Stomach smooth muscle (tissue), 2 donors: ENCODE measurements at regions not wholly inside any gene's neighbourhood (a gene's known extent, or its start where the extent isn't known, plus 50 kb on each side); places are given as distances from the start of the nearest gene placed in this dataset.

Experiments used
- H3K27ac ChIP-seq: one replicate; pipeline ENCODE4 v1.7.0; 2013; ENCODE audit warnings: mild to moderate bottlenecking, low read length, inconsistent platforms
- H3K27me3 ChIP-seq, 2 donors: one replicate each; pipeline ENCODE4 v1.7.0; 2013; ENCODE audit warnings: low read length in 2 of 2; ENCODE audit not compliant: insufficient read depth in 2 of 2, control insufficient read depth in 1 of 2
- H3K36me3 ChIP-seq, 2 donors: one replicate each; pipeline ENCODE4 v1.7.0; 2013; ENCODE audit warnings: low read length in 2 of 2; ENCODE audit not compliant: control insufficient read depth in 2 of 2, insufficient read depth in 2 of 2
- H3K4me1 ChIP-seq: one replicate; pipeline ENCODE4 v1.7.0; 2013; ENCODE audit warnings: low read length; ENCODE audit not compliant: control insufficient read depth, insufficient read depth
- H3K4me3 ChIP-seq, 2 donors: one replicate each; pipeline ENCODE4 v1.7.0; 2013; ENCODE audit warnings: low read length in 2 of 2
- H3K9ac ChIP-seq, 2 donors: one replicate each; pipeline ENCODE4 v1.7.0; 2013; ENCODE audit warnings: low read length in 2 of 2, mild to moderate bottlenecking in 1 of 2
- H3K9me3 ChIP-seq, 2 donors: one replicate each; pipeline ENCODE4 v1.7.0; 2013; ENCODE audit warnings: low read length in 2 of 2; ENCODE audit not compliant: control insufficient read depth in 2 of 2
- donor health status: healthy.
- donor health status: Pancreatic carcinoma.

DNA sequence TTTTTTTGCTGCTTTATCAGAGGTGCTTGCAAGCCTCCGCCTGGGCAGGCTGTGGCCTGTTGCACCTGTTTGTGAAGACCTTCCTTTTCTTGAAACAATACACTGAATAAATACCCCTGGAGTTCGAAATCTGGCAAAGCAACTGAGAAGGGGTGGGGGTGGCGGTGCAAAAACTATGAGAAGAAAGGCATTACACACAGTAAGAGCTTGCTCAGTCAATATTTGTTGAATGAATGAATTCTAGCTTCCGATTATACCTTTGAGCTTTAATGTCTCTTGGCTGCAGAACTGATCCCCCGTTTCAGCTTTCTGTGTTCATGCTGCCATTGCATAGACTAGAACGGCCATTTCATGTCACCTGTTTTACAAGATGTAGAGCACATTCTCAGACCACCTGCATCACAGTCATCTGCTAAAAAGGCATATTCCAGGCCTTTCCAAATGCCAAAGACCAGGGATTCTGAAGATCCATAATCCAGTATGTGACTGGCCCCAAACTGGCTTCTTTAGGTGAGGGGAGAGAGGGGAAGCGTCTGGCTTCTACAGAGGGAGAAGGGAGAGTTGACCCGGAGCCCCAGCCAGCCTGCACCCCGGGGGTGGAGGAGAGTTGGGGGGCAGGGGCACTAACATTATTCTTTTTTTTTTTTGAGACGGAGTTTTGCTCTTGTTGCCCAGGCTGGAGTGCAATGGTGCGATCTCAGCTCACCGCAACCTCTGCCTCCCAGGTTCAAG, 111.5 kb downstream of the ETS2 start:
- H3K27me3 ChIP-seq = no peaks in the 10 kb centered on the region
- H3K9me3 ChIP-seq = no peaks in the 10 kb centered on the region
- peaks cover 32% of the 10 kb centered on the region for H3K4me1 ChIP-seq
- no peaks in the 10 kb centered on the region for H3K36me3 ChIP-seq
- no peak overlapping the region for H3K27ac ChIP-seq
- no peak overlapping the region for H3K4me3 ChIP-seq
- no peak overlapping the region for H3K9ac ChIP-seq

DNA sequence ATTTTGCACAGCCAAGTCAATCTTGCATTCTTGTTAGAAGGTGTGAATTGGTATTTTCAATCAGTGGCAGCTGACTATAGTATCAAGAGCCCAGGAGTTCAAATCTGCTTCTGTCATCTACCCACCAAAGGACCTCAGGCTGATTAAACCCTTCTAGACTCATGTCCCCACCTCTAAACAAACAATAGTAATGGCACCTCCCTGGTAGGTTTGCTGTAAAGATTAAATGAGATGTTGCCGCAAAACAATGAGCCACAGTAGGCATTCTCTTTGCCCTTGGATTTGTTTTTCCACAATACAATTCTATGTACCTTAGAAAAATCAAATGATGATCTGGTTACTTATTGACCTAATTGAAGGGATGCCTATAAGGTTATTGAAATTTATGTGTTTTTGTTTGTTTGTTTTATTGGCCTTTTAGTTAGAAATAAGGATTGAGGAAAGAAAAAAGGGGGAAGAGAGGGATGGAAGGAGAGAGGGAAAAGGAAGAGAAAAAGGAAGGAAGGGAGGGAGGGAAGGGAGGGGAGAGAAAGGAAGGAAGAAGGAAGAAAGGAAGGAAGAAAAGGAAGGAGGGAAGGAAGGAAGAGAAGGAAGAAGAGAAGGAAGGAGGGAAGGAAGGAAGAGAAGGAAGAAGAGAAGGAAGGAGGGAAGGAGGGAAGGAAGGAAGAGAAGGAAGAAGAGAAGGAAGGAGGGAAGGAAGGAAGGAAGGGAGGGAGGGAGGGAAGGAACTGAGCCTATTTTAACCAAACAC, 110.7 kb downstream of the ETS2 start:
- Histone ChIP-seq H3K9ac (no peak overlapping the region), H3K9me3 (no peaks in the 10 kb centered on the region), H3K36me3 (no peaks in the 10 kb centered on the region), H3K4me1 (peaks cover 27% of the 10 kb centered on the region), H3K4me3 (no peak overlapping the region), H3K27ac (no peak overlapping the region), H3K27me3 (no peaks in the 10 kb centered on the region)

DNA sequence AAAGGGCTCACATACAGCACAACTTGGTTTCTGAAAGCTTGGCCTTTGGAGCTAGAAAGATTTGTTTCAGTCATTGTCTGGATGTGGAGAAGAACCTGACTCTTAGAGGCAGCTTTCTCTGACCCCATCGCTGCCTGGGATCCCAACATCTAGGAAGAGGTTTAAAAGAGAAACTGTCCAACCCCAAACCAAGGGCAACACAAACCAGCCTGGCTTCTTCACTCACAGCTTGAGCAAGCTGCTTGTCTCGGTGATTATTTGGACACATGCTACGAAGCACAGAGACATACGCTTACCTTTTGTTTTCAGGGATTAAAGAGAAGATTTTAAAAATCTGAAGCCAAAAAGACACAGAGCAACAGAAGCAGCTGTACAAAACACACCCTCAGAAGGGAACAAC, 109.8 kb downstream of the ETS2 start:
- Histone ChIP-seq H3K9me3 (no peaks in the 10 kb centered on the region), H3K27me3 (no peaks in the 10 kb centered on the region), H3K4me1 (peaks cover 26% of the 10 kb centered on the region), H3K4me3 (no peak overlapping the region), H3K9ac (no peak overlapping the region), H3K27ac (no peak overlapping the region), H3K36me3 (no peaks in the 10 kb centered on the region)

DNA sequence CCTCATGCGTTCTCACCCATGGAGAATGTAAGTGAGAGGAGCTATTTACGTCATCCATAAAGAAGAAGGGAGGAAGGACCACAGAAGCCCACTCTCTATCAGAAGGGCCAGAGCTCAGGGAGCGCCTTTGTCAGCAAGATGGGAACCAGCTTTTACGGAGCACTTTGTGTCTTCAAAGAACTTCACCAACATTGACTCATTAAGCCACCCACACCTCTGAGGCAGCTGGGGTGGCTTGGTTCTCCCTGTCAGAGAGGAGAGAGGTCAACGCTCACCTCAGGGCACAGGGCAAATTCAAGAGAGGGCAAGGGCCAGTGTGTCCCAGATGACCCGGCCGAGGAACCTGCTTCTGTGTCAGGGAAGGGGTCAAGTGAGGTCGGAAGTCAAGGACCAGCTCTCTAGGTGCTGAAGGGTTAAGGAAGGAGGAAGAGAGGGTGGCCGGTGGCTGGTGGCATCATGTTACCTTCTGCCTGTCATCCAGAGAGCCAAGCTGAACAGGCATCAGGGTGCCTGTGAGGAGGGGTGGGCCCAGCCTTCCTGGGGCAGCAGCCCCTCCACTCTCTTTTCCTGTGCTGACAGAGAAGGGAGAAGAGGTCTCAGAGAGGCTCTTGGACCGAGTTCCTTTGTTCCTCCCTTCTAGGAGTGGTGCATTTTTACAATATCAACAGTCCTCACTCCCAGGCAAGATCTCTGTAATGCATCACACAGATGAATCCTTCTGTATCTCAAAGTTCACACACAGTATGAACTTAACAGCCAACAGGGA, 109.0 kb downstream of the ETS2 start:
- peak overlapping the region in 1 of 2 donors; percentile 29 for H3K9ac ChIP-seq
- peak overlapping the region; percentile 79 for H3K27ac ChIP-seq
- peaks cover 25% of the 10 kb centered on the region for H3K4me1 ChIP-seq

DNA sequence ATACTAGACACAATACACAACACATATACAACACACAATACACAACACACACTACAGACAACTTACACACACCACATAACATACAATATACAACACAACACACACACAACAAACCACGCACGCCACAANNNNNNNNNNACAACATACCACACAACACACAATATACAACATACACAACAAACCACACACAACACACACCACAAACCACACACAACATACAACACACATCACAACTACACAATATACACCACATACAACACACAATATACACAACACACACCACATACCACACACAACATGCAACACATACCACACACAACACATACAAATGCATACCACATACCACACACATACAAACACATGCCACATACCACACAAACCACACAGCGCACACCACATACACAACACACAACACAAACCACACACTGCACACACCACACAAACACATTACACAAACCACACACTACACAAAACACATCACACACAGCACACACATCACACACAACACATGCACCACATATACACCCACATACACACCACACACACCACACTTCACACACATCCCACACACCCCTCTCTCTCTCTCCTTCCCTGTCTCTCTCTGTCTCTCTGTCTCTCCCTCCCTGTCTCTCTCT, 108.3 kb downstream of the ETS2 start:
- Histone ChIP-seq H3K4me3 (no peak overlapping the region), H3K36me3 (no peaks in the 10 kb centered on the region), H3K9ac (peak overlapping the region; percentile 42 to 44), H3K27ac (peak overlapping the region; percentile 79), H3K4me1 (peaks cover 25% of the 10 kb centered on the region), H3K9me3 (no peaks in the 10 kb centered on the region), H3K27me3 (no peaks in the 10 kb centered on the region)

More for the DNA sequence above, 109.0 kb downstream of the ETS2 start:
- no peaks in the 10 kb centered on the region for H3K36me3 ChIP-seq
- no peak overlapping the region for H3K4me3 ChIP-seq
- no peaks in the 10 kb centered on the region for H3K27me3 ChIP-seq
- no peaks in the 10 kb centered on the region for H3K9me3 ChIP-seq

DNA sequence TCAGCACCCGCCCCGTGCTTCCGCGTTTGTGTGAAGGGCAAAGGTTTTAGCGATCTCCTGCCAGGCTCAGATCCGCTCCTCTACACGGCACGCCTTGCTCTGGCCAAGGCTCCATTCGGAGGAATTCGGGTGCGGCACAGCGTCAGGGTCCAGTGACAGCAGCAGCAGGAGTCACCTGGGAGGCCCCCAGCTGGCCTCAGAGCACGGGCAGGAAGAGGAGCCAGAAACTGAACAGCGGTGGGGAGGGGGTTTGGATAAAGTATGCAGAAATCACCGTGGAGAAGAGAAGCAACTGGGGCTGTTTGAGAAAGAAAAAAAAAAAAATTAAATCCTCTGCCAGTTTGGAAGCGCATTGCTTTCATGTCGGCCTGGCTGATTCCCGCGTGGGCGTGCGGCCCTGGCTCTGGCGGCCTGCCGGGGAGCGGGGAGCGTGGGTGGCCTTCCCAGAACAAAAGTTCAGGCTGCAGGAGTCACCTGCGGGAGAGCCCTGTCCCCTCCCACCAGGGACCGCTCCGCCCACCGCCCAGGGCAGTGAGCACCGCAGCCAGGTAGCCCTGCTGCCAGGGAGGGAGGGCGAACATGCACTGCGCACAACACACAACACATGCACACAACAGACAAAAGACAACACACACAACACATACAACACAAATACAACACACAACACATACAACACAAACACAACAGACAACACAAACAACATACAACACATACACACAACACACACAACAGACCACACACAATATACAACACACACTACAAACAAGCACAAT, 107.6 kb downstream of the ETS2 start:
- H3K36me3 ChIP-seq = no peaks in the 10 kb centered on the region
- no peaks in the 10 kb centered on the region for H3K9me3 ChIP-seq
- H3K9ac ChIP-seq = peak overlapping the region; percentile 42 to 52
- H3K27me3 ChIP-seq = no peaks in the 10 kb centered on the region
- H3K27ac ChIP-seq = peak overlapping the region; percentile 79
- H3K4me1 ChIP-seq = peaks cover 25% of the 10 kb centered on the region
- H3K4me3 ChIP-seq = peak overlapping the region; percentile 31 to 60

DNA sequence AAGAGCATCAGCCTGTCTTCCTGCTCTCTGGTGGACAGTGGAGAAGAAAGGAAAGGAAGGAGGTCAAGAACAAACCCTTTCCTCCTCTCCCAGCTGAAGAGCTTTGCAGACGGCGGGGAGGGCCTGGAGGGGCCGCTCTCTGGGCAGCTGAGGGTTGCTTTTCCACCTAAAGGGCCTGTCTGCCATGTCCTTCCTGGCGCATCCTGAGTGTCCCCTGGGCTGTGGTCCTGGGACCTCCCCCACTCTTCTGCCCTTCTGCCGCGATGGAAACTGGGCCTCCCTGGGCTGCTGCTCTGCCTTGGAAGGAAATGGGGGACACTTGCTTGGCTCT, 107.0 kb downstream of the ETS2 start:
- H3K9ac ChIP-seq = peak overlapping the region in 1 of 2 donors; percentile 52
- H3K4me1 ChIP-seq = peaks cover 25% of the 10 kb centered on the region
- H3K9me3 ChIP-seq = no peaks in the 10 kb centered on the region
- H3K4me3 ChIP-seq = peak overlapping the region; percentile 31 to 60
- peak overlapping the region; percentile 79 for H3K27ac ChIP-seq
- H3K36me3 ChIP-seq = no peaks in the 10 kb centered on the region
- H3K27me3 ChIP-seq = no peaks in the 10 kb centered on the region

DNA sequence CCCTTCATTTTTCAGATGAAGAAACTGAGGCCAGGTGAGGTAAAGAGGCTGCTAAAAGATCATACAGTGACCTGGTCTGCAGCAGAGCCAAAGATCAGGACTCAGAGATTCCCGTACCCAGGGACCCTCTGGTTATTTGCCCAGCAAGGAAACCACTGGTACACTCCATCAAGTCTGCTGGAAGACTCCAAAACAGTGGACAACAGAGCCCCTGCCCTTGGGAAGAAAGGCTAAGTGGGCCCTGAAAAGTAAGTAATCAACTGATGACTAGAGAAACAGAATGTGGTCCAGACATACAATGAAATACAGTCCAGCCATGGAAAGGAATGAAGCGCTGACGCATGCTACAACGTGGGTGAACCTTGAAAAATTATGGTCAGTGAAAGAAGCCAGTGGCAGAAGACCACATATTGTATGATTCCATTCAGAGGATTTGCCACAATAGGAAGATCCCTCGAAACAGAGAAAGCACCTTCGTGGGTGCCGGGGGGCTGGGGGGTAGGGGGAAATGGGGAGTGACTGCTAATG, 106.4 kb downstream of the ETS2 start:
- no peaks in the 10 kb centered on the region for H3K9me3 ChIP-seq
- H3K27ac ChIP-seq = peak overlapping the region; percentile 31
- no peak overlapping the region for H3K9ac ChIP-seq
- H3K27me3 ChIP-seq = no peaks in the 10 kb centered on the region
- H3K4me3 ChIP-seq = no peak overlapping the region
- peaks cover 29% of the 10 kb centered on the region for H3K4me1 ChIP-seq
- no peaks in the 10 kb centered on the region for H3K36me3 ChIP-seq

DNA sequence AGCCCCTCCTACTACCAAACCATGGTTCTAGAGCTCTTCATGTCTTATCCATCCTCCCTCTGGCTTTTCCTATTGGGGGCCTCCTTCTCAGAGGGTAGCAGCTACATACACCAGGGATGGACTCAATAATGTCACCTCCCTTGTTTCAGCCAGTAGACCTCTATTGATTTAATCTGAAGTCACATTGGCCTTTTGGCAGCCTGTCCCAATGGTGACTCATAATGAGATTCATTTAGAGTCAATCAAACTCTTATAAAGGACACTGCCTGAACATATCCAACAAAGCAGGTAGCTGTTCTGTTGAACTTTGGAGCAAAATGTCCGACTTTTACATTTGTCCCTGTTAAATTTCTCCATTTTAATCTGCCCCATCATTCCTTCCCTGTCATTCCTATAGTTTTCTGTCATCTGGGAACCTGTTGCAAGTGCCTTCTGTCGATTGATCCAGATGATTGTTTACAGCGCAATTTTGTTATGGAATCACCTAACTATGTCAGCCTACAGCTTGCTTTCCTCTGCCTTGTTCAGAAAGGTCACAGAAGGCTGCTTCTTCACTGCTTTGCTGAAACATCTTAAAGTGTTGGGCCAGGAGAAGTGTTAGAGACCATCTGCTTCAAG, 105.9 kb downstream of the ETS2 start:
- Histone ChIP-seq H3K27ac (peak overlapping the region; percentile 31), H3K4me1 (peaks cover 35% of the 10 kb centered on the region), H3K36me3 (no peaks in the 10 kb centered on the region), H3K27me3 (no peaks in the 10 kb centered on the region), H3K9me3 (no peaks in the 10 kb centered on the region), H3K4me3 (no peak overlapping the region), H3K9ac (no peak overlapping the region)
